NB4 (cell line): ENCODE measurements at regions not wholly inside any gene's neighbourhood (a gene's known extent, or its start where the extent isn't known, plus 50 kb on each side); places are given as distances from the start of the nearest gene placed in this dataset.

ENCODE experiments used
- DNase-seq: peaks from one replicate; pipeline ENCODE4 v3.0.0; 2010; ENCODE audit warnings: low read depth
- H3K4me3 ChIP-seq: one replicate; pipeline ENCODE4 v1.5.1; 2011; ENCODE audit warnings: mild to moderate bottlenecking, low read depth, low read length, moderate library complexity
- CTCF ChIP-seq: IDR thresholded peaks from one replicate; pipeline ENCODE4 v1.5.1; 2012; ENCODE audit warnings: low read depth, low read length
- MYC ChIP-seq: IDR thresholded peaks from 2 replicates; pipeline ENCODE4 v1.6.1; 2011; ENCODE audit warnings: low read depth, low read length
- POLR2A ChIP-seq: IDR thresholded peaks from 2 replicates; pipeline ENCODE4 v1.6.1; 2011; ENCODE audit warnings: mild to moderate bottlenecking; ENCODE audit not compliant: insufficient read length; ENCODE audit errors: extremely low read depth
- TF ChIP-seq, protein P1 (sequence below): IDR thresholded peaks from 2 replicates; pipeline ENCODE4 v1.6.1; 2011; ENCODE audit warnings: low read depth, low read length

GRCh38 chr3:189094539-189094938 is 77.2 kb upstream of the TPRG1 start:
- DNase-seq, result peak; percentile 1
- no peak overlapping the region for H3K4me3 ChIP-seq
- TF ChIP-seq POLR2A (no peak), CTCF (no peak)

- no peak for DNase-seq
- no peak overlapping the region for H3K4me3 ChIP-seq
- TF ChIP-seq CTCF (no peak), MYC (no peak), POLR2A (no peak)
- TF ChIP-seq, protein P1, sequence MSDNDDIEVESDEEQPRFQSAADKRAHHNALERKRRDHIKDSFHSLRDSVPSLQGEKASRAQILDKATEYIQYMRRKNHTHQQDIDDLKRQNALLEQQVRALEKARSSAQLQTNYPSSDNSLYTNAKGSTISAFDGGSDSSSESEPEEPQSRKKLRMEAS, result no peak
These were observed 75.7 kb upstream of the TPRG1 start for GRCh38 chr3:189096092-189096491.

DNA sequence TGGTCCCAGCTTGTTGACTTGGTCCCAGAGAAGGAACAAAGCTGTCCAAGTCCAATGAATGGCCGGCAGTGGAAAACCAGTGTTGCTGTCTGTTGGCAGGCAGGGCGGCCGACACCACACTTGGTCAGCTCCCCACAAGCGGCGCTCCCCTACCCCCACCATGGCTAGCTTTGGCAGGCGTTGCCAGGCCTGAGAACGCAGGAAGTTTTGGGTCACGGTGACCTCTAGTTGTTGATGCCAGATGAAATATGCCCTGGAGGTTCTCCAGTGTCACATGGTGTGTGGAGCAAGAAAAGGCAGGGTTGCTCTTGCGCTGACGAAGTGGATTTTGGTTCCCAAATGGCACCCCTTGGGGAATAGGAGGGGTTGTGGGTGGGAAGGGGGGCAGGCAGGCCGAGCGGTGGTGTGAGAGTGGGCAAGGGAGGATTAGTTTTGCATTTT is 72.7 kb upstream of the TPRG1 start:
- TF ChIP-seq CTCF (no peak), POLR2A (no peak), MYC (no peak)
- H3K4me3 ChIP-seq, result no peak overlapping the region
- DNase-seq, result no peak

DNA sequence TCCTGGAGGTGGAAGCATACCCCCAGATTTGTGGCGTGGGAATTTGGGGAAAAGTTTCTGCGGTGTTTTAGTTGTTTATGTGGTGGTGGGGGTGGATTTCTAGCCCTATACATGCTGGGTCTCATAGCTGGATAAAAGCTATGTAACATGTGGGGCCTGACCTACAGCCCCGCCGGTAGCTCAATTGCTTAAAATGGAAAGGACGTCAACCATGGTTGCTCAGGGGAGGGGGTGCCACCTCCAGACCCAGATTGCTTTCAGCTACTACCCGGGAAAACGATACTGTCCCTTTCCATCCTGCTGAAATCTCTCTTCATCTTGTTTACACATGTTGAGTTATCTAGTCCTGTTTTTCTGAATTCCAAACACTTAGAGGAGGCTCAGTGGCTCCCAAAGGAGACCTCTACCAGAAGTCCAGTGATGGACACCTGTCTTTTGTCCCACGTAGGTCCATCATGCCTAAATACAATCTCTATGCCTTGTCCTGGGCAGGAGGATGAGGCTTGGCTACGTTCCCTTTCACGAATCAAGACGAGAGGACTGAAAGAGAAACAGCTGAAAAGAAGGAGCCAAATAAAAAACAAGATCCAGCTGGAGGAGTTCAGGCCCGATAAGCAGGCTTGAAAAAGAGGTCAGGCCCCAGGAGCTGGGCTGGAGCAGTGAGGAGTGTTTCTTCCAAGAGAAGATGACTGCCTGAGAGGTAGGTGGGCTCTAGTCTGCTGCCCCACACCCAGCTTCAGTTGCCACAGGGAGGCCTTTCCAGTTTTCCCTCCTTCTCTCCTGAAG is 72.1 kb upstream of the TPRG1 start:
- H3K4me3 ChIP-seq, result no peak overlapping the region
- TF ChIP-seq, protein P1, result no peak
- no peak for TF ChIP-seq CTCF
- no peak for TF ChIP-seq POLR2A
- TF ChIP-seq MYC, result no peak
- DNase-seq, result no peak

GRCh38 chr3:189100866-189101265 is 70.9 kb upstream of the TPRG1 start:
- no peak for TF ChIP-seq POLR2A
- TF ChIP-seq, protein P1, result no peak
- TF ChIP-seq CTCF, result no peak
- TF ChIP-seq MYC, result no peak
- no peak for DNase-seq
- H3K4me3 ChIP-seq, result no peak overlapping the region

GRCh38 chr3:189101594-189101993 is 70.2 kb upstream of the TPRG1 start:
- TF ChIP-seq MYC (no peak), POLR2A (no peak), CTCF (no peak)
- TF ChIP-seq, protein P1, result no peak
- H3K4me3 ChIP-seq, result no peak overlapping the region
- DNase-seq, result no peak
